Keratinocyte (primary cell): ENCODE measurements at regions not wholly inside any gene's neighbourhood (a gene's known extent, or its start where the extent isn't known, plus 50 kb on each side); places are given as distances from the start of the nearest gene placed in this dataset.

Experiments used
- DNase-seq: peaks from one replicate; pipeline ENCODE4 v3.0.0-alpha.2; 2011; ENCODE audit warnings: low read depth, missing footprints, low spot score
- FAIRE-seq: peaks from 2 replicates; lab custom pipeline; 2011; peaks lifted over from hg19 to GRCh38; lab: Jason Lieb, UNC
- H2AFZ ChIP-seq: 2 replicates; pipeline ENCODE4 v1.6.0; 2012; ENCODE audit warnings: low read length, control low read depth, inconsistent platforms; ENCODE audit not compliant: control insufficient read depth
- H3K27ac ChIP-seq: 2 replicates; pipeline ENCODE4 v1.5.1; 2011; ENCODE audit warnings: low read length; ENCODE audit not compliant: control insufficient read depth, insufficient read depth
- H3K27me3 ChIP-seq: 3 replicates; pipeline ENCODE4 v1.6.0; 2011; ENCODE audit warnings: low read length; ENCODE audit not compliant: control insufficient read depth, insufficient read depth; ENCODE audit errors: extremely low read depth
- H3K36me3 ChIP-seq, 2 experiments: 2 replicates in 1 of 2; 3 replicates in 1 of 2; pipeline ENCODE4 v1.5.1; 2011; ENCODE audit warnings: low read length in 2 of 2, mild to moderate bottlenecking in 1 of 2; ENCODE audit not compliant: control insufficient read depth in 2 of 2, insufficient read depth in 2 of 2; ENCODE audit errors: extremely low read depth in 1 of 2
- H3K4me1 ChIP-seq: 3 replicates; pipeline ENCODE4 v1.5.1; 2011; ENCODE audit warnings: low read length; ENCODE audit not compliant: control insufficient read depth, insufficient read depth; ENCODE audit errors: extremely low read depth
- H3K4me2 ChIP-seq: 3 replicates; pipeline ENCODE4 v1.6.0; 2011; ENCODE audit warnings: low read depth, low read length; ENCODE audit not compliant: control insufficient read depth, insufficient read depth; ENCODE audit errors: extremely low read depth
- H3K4me3 ChIP-seq, 3 experiments: fragments of 200-600 bp in 1 of 3; sonication (generic) in 1 of 3; 2 replicates in 2 of 3; 3 replicates in 1 of 3; pipeline ENCODE4 v1.5.1; 2011 to 2016; ENCODE audit warnings: low read length in 3 of 3, mild to moderate bottlenecking in 3 of 3, control low read depth in 2 of 3, inconsistent platforms in 1 of 3, low read depth in 1 of 3, mixed read lengths in 1 of 3, mixed run types in 1 of 3, moderate library complexity in 1 of 3; ENCODE audit not compliant: control insufficient read depth in 2 of 3, insufficient read depth in 2 of 3; ENCODE audit errors: extremely low read depth in 1 of 3
- H3K79me2 ChIP-seq: 2 replicates; pipeline ENCODE4 v1.6.0; 2012; ENCODE audit warnings: low read length; ENCODE audit not compliant: control insufficient read depth, insufficient read depth
- H3K9ac ChIP-seq: 3 replicates; pipeline ENCODE4 v1.6.0; 2011; ENCODE audit warnings: low read length; ENCODE audit not compliant: control insufficient read depth, insufficient read depth; ENCODE audit errors: extremely low read depth
- H3K9me1 ChIP-seq: 3 replicates; pipeline ENCODE4 v1.6.0; 2011; ENCODE audit warnings: low read length; ENCODE audit not compliant: control insufficient read depth, insufficient read depth; ENCODE audit errors: extremely low read depth
- H3K9me3 ChIP-seq: 2 replicates; pipeline ENCODE4 v1.5.1; 2012; ENCODE audit warnings: low read depth, low read length; ENCODE audit not compliant: control insufficient read depth
- H4K20me1 ChIP-seq: 3 replicates; pipeline ENCODE4 v1.6.0; 2011; ENCODE audit warnings: low read length; ENCODE audit not compliant: control insufficient read depth, insufficient read depth; ENCODE audit errors: extremely low read depth
- CTCF ChIP-seq, 3 experiments: IDR thresholded peaks in 1 of 3; conservative IDR thresholded peaks in 1 of 3; optimal IDR thresholded peaks in 1 of 3; 2 replicates in 2 of 3; 3 replicates in 1 of 3; pipeline versions ENCODE3 to v1.5.1; 2011; ENCODE audit warnings: low read length in 3 of 3, mild to moderate bottlenecking in 3 of 3, moderate library complexity in 2 of 3, control low read depth in 1 of 3, inconsistent platforms in 1 of 3; ENCODE audit not compliant: insufficient read depth in 2 of 3; ENCODE audit errors: extremely low read depth in 1 of 3
- EZH2 ChIP-seq: IDR thresholded peaks from one replicate; pipeline ENCODE4 v1.6.1; 2012; ENCODE audit warnings: inconsistent platforms, mild to moderate bottlenecking, low read length, moderate library complexity
- dilution Hi-C: fragments of 300-500 bp; cut with MboI; formaldehyde crosslinking; loops from one replicate; pipeline ENCODE4 v1.7.0; 2020; ENCODE audit warnings: low sequenced_read_pairs; ENCODE audit not compliant: extremely low pct_ligation_motif_present

GRCh38 chr18:27253571-27253970, 68.5 kb upstream of the CHST9 start:
- DNase-seq, result no peak

GRCh38 chr18:27250471-27250870, 65.4 kb upstream of the CHST9 start:
- Histone ChIP-seq H2AFZ (no peak overlapping the region), H3K27ac (no peak overlapping the region), H3K9ac (no peak overlapping the region), H3K4me1 (no peaks in the 10 kb centered on the region), H3K4me2 (no peak overlapping the region), H3K9me1 (no peaks in the 10 kb centered on the region), H3K27me3 (no peaks in the 10 kb centered on the region), H3K9me3 (no peaks in the 10 kb centered on the region), H4K20me1 (no peaks in the 10 kb centered on the region), H3K36me3 (no peaks in the 10 kb centered on the region), H3K79me2 (no peaks in the 10 kb centered on the region), H3K4me3 (no peak overlapping the region)
- dilution Hi-C loops, result no loop called here
- TF ChIP-seq EZH2 (no peak), CTCF (optimal IDR thresholded peaks at IDR 0.05 in 1 of 3, IDR thresholded peaks at IDR 0.05 in 1 of 3, conservative IDR thresholded peaks at IDR 0.05 in 1 of 3; ENCODE audit: extremely low read depth in 1 of 3, insufficient read depth in 2 of 3, low read length in 3 of 3) (no peak)
- DNase-seq, result no peak
- FAIRE-seq, result no peak

More at GRCh38 chr18:27253571-27253970, 68.5 kb upstream of the CHST9 start:
- dilution Hi-C loops, result no loop called here
- no peak for TF ChIP-seq CTCF (optimal IDR thresholded peaks at IDR 0.05 in 1 of 3, IDR thresholded peaks at IDR 0.05 in 1 of 3, conservative IDR thresholded peaks at IDR 0.05 in 1 of 3; ENCODE audit: extremely low read depth in 1 of 3, insufficient read depth in 2 of 3, low read length in 3 of 3)
- no peak for TF ChIP-seq EZH2
- Histone ChIP-seq H3K27me3 (no peaks in the 10 kb centered on the region), H3K4me1 (no peaks in the 10 kb centered on the region), H3K9me3 (no peaks in the 10 kb centered on the region), H3K36me3 (no peaks in the 10 kb centered on the region), H3K79me2 (no peaks in the 10 kb centered on the region), H3K4me3 (no peak overlapping the region), H4K20me1 (no peaks in the 10 kb centered on the region), H3K27ac (no peak overlapping the region), H2AFZ (no peak overlapping the region), H3K9ac (no peak overlapping the region), H3K4me2 (no peak overlapping the region), H3K9me1 (no peaks in the 10 kb centered on the region)
- FAIRE-seq, result no peak
